DND-41 (cell line): ENCODE measurements at regions not wholly inside any gene's neighbourhood (a gene's known extent, or its start where the extent isn't known, plus 50 kb on each side); places are given as distances from the start of the nearest gene placed in this dataset.

Source experiments
- CTCF ChIP-seq: IDR thresholded peaks from 2 replicates; pipeline ENCODE4 v1.5.1; 2012; ENCODE audit warnings: borderline replicate concordance, low read length, moderate library complexity, mild to moderate bottlenecking; ENCODE audit not compliant: poor library complexity, severe bottlenecking; ENCODE audit errors: extremely low read depth
- EZH2 ChIP-seq: IDR thresholded peaks from 3 replicates; pipeline ENCODE4 v1.6.1; 2012; ENCODE audit warnings: borderline replicate concordance, low read depth, mild to moderate bottlenecking, moderate library complexity, low read length, inconsistent platforms; ENCODE audit not compliant: severe bottlenecking

DNA sequence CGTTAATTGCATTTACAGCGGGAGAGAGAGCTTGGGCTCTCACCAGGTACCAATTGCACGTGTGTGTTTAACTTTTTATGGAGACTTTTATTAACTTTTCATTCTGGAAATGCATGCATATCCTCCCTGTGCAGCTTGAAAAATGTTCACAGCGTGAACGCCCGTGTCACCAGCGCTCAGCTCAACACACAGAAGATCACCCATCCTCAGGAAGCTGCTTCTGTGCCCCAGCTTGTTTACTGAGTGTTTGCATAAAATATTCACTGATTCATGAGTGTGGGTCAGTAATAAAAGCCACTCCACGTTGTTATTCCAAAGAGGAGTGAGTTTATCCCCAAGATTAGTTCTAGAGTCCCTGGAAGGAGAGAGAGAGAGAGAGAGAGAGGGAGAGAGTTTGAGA lies 75.5 kb upstream of the FZD10 start:
- TF ChIP-seq CTCF (no peak), EZH2 (no peak)
